NB4 (cell line): ENCODE measurements at regions not wholly inside any gene's neighbourhood (a gene's known extent, or its start where the extent isn't known, plus 50 kb on each side); places are given as distances from the start of the nearest gene placed in this dataset.

ENCODE experiments used
- CTCF ChIP-seq: IDR thresholded peaks from one replicate; pipeline ENCODE4 v1.5.1; 2012; ENCODE audit warnings: low read depth, low read length
- MAX ChIP-seq: IDR thresholded peaks from 2 replicates; pipeline ENCODE4 v1.6.1; 2011; ENCODE audit warnings: low read depth, low read length
- MYC ChIP-seq: IDR thresholded peaks from 2 replicates; pipeline ENCODE4 v1.6.1; 2011; ENCODE audit warnings: low read depth, low read length
- POLR2A ChIP-seq: IDR thresholded peaks from 2 replicates; pipeline ENCODE4 v1.6.1; 2011; ENCODE audit warnings: mild to moderate bottlenecking; ENCODE audit not compliant: insufficient read length; ENCODE audit errors: extremely low read depth

GRCh38 chr1:172948457-172948856, 102.3 kb downstream of the TNFSF18 start:
- TF ChIP-seq CTCF: no peak
- TF ChIP-seq POLR2A: no peak
- no peak for TF ChIP-seq MAX
- no peak for TF ChIP-seq MYC
